GM18505 (cell line): ENCODE measurements at regions not wholly inside any gene's neighbourhood (a gene's known extent, or its start where the extent isn't known, plus 50 kb on each side); places are given as distances from the start of the nearest gene placed in this dataset.

ENCODE experiments used
- ATAC-seq: cut with Tn5 transposase; IDR thresholded peaks from one replicate; pipeline ENCODE4 v1.9.1; 2021; ENCODE audit not compliant: unreplicated experiment
- POLR2A ChIP-seq: IDR thresholded peaks from 4 replicates; pipeline ENCODE4 v1.6.1; 2011; ENCODE audit warnings: borderline replicate concordance; ENCODE audit not compliant: insufficient read depth, insufficient read length; ENCODE audit errors: extremely low read depth

GRCh38 chr5:164578401-164578800 is 1073.0 kb downstream of the MAT2B start:
- ATAC-seq = no peak
- no peak for TF ChIP-seq POLR2A

- ATAC-seq = no peak
- TF ChIP-seq POLR2A = no peak
Measured at GRCh38 chr5:164578911-164579310, 1073.5 kb downstream of the MAT2B start.

- TF ChIP-seq POLR2A = no peak
- ATAC-seq = no peak
Measured at GRCh38 chr5:164580155-164580554, 1074.7 kb downstream of the MAT2B start.

- no peak for TF ChIP-seq POLR2A
- no peak for ATAC-seq
Measured at GRCh38 chr5:164581889-164582288, 1076.5 kb downstream of the MAT2B start.

- ATAC-seq = no peak
- TF ChIP-seq POLR2A = no peak
Measured at GRCh38 chr5:164593982-164594381, 1088.6 kb downstream of the MAT2B start.

- peak; percentile 87 for ATAC-seq
- no peak for TF ChIP-seq POLR2A
Measured at GRCh38 chr5:164597293-164597900, 1092.0 kb downstream of the MAT2B start.

GRCh38 chr5:164600274-164600673 is 1094.9 kb downstream of the MAT2B start:
- ATAC-seq = no peak
- TF ChIP-seq POLR2A = no peak

- ATAC-seq = no peak
- TF ChIP-seq POLR2A = no peak
Measured at GRCh38 chr5:164600929-164601535, 1095.6 kb downstream of the MAT2B start.

- ATAC-seq = no peak
- no peak for TF ChIP-seq POLR2A
Measured at GRCh38 chr5:164608507-164608906, 1103.1 kb downstream of the MAT2B start.

- no peak for ATAC-seq
- no peak for TF ChIP-seq POLR2A
Measured at GRCh38 chr5:164610374-164610773, 1105.0 kb downstream of the MAT2B start.

GRCh38 chr5:164614707-164615106 is 1109.3 kb downstream of the MAT2B start:
- ATAC-seq = no peak
- TF ChIP-seq POLR2A = no peak

- no peak for TF ChIP-seq POLR2A
- no peak for ATAC-seq
Measured at GRCh38 chr5:164617290-164617689, 1111.9 kb downstream of the MAT2B start.

GRCh38 chr5:164627021-164627420 is 1121.6 kb downstream of the MAT2B start:
- no peak for ATAC-seq
- no peak for TF ChIP-seq POLR2A

- ATAC-seq = no peak
- no peak for TF ChIP-seq POLR2A
Measured at GRCh38 chr5:164636456-164636855, 1131.0 kb downstream of the MAT2B start.
